Ascending aorta (tissue), 2 donors: ENCODE measurements at regions not wholly inside any gene's neighbourhood (a gene's known extent, or its start where the extent isn't known, plus 50 kb on each side); places are given as distances from the start of the nearest gene placed in this dataset.

Experiments used
- DNase-seq, 2 donors: peaks; one replicate each; pipeline ENCODE4 v3.0.0-alpha.2; 2019; ENCODE audit warnings: low spot score in 2 of 2
- H3K27ac ChIP-seq, 2 donors: fragments of 200-600 bp; sonication (generic); one replicate each; pipeline ENCODE4 v1.5.1; 2016 to 2017; ENCODE audit warnings: mild to moderate bottlenecking in 1 of 2
- H3K27me3 ChIP-seq: fragments of 200-600 bp; sonication (generic); one replicate; pipeline ENCODE4 v1.5.1; 2017
- H3K36me3 ChIP-seq, 2 donors: fragments of 200-600 bp; sonication (generic); one replicate each; pipeline ENCODE4 v1.5.1; 2016
- H3K4me1 ChIP-seq, 2 donors: fragments of 200-600 bp; sonication (generic); one replicate each; pipeline ENCODE4 v1.5.1; 2016 to 2017; ENCODE audit warnings: mild to moderate bottlenecking in 1 of 2
- H3K4me3 ChIP-seq, 2 donors: fragments of 200-600 bp; sonication (generic); one replicate each; pipeline ENCODE4 v1.5.1; 2016 to 2017; ENCODE audit warnings: mild to moderate bottlenecking in 1 of 2
- H3K9me3 ChIP-seq, 2 donors: fragments of 200-600 bp; sonication (generic); one replicate each; pipeline ENCODE4 v1.5.1; 2016
- intact Hi-C: fragments of 100-400 bp; cut with DNase I; formaldehyde crosslinking; loops from one replicate; pipeline ENCODE4 v1.15.1; 2023
- TF ChIP-seq, protein P1 (sequence below), 3 experiments: fragments of 200-600 bp in 2 of 3; fragments of 450-650 bp in 1 of 3; sonication (generic) in 2 of 3; IDR thresholded peaks; one replicate each; pipeline ENCODE4 v1.5.1; 2016 to 2019; ENCODE audit warnings: antibody characterized with exemption in 3 of 3, mild to moderate bottlenecking in 1 of 3, moderate library complexity in 1 of 3

DNA sequence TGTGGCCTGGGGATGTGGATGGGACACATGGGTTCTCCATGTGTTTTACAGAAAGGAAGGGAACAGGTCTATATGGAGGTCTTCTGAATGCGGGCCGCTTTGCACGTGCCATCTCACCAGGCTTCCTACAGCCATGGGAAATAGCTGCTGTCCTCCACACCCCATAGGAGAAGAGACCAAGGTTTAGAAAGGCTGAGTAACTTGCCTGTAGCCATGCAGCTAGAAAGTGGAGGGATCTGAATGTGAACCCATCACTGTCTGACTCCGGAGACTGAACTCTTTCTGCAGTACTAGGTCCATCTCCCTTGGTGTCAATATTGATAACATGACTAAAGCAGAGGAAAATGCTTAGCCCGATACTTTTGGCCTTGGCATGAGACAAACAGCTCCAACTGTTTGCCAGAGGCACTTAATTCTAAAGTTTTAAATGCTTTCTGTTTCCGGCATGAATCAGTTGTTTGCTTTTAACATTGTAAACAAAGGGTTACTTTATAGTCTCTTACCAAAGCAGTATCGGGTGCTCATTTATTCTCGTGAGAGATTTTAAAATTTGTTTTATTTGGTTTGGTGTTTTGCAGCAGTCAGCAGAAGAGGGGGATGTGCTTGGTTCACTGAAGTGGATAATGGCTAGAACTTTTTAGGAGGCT, 64.8 kb upstream of the LOXL4 start:
- DNase-seq, result no peak
- Histone ChIP-seq H3K27me3 (no peaks in the 10 kb centered on the region), H3K27ac (no peak overlapping the region), H3K4me1 (no peaks in the 10 kb centered on the region), H3K4me3 (no peak overlapping the region), H3K36me3 (no peaks in the 10 kb centered on the region), H3K9me3 (no peaks in the 10 kb centered on the region)
- TF ChIP-seq, protein P1, sequence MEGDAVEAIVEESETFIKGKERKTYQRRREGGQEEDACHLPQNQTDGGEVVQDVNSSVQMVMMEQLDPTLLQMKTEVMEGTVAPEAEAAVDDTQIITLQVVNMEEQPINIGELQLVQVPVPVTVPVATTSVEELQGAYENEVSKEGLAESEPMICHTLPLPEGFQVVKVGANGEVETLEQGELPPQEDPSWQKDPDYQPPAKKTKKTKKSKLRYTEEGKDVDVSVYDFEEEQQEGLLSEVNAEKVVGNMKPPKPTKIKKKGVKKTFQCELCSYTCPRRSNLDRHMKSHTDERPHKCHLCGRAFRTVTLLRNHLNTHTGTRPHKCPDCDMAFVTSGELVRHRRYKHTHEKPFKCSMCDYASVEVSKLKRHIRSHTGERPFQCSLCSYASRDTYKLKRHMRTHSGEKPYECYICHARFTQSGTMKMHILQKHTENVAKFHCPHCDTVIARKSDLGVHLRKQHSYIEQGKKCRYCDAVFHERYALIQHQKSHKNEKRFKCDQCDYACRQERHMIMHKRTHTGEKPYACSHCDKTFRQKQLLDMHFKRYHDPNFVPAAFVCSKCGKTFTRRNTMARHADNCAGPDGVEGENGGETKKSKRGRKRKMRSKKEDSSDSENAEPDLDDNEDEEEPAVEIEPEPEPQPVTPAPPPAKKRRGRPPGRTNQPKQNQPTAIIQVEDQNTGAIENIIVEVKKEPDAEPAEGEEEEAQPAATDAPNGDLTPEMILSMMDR (IDR thresholded peaks at IDR 0.05), result no peak
- intact Hi-C loops, result no loop called here

DNA sequence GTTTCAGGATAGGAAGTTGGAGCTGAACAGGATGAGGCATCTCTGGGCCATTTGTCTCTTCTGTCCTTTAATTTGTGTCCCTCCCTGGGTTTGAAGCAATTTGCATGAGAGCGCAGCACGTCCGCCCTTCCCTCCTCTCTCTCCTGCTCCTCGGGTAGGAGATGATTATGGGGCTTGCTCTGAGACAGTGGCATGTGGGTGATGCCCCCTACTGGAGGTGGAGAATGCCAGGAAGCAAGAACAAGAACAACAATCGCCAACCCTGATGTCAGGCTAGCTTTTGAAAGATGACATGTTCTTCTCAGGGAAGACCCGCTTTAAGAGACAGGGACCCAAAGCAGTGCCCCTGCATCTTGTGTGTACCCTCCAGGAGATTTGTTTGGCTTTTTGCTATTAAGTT, 63.9 kb upstream of the LOXL4 start:
- no peaks in the 10 kb centered on the region for H3K4me1 ChIP-seq
- H3K9me3 ChIP-seq, result no peaks in the 10 kb centered on the region
- no peak overlapping the region for H3K27ac ChIP-seq
- no peak overlapping the region for H3K4me3 ChIP-seq
- TF ChIP-seq, protein P1 (IDR thresholded peaks at IDR 0.05), result peak in 1 of 3 experiments; percentile 18
- H3K27me3 ChIP-seq, result no peaks in the 10 kb centered on the region
- no peak for DNase-seq
- no peaks in the 10 kb centered on the region for H3K36me3 ChIP-seq
- intact Hi-C loops, result no loop called here

GRCh38 chr10:98330987-98331386, 63.0 kb upstream of the LOXL4 start:
- no peak for DNase-seq
- no peaks in the 10 kb centered on the region for H3K4me1 ChIP-seq
- H3K27ac ChIP-seq, result no peak overlapping the region
- H3K36me3 ChIP-seq, result no peaks in the 10 kb centered on the region
- no peaks in the 10 kb centered on the region for H3K9me3 ChIP-seq
- H3K27me3 ChIP-seq, result no peaks in the 10 kb centered on the region
- H3K4me3 ChIP-seq, result no peak overlapping the region
- intact Hi-C loops, result no loop called here
- TF ChIP-seq, protein P1 (IDR thresholded peaks at IDR 0.05), result no peak

- TF ChIP-seq, protein P1 (IDR thresholded peaks at IDR 0.05), result no peak
- no peak for DNase-seq
- Histone ChIP-seq H3K36me3 (no peaks in the 10 kb centered on the region), H3K9me3 (no peaks in the 10 kb centered on the region), H3K4me1 (no peaks in the 10 kb centered on the region), H3K4me3 (no peak overlapping the region), H3K27ac (no peak overlapping the region), H3K27me3 (no peaks in the 10 kb centered on the region)
- intact Hi-C loops, result no loop called here
Observed at GRCh38 chr10:98328640-98329039, 60.6 kb upstream of the LOXL4 start.

DNA sequence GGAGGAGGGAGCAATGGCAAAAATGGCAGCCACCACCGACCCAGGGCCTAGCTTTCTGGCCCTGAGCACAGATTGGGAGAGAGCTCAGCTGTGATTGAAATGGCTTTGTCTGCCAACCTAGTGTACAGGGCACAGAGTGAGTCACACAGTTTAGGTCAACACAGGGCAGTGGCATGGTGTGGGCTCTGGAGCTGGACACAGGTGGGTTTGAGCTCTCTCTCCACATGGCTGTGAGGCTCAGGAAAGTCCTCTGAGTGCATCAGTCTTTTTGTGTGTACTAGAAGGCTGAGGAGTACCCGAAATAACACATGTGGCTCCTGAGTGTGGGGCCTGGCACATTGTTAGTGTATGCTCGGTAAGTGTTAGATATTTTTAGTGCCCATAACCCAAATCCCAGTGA, 60.2 kb upstream of the LOXL4 start:
- no peaks in the 10 kb centered on the region for H3K4me1 ChIP-seq
- no peak overlapping the region for H3K27ac ChIP-seq
- no peak for DNase-seq
- TF ChIP-seq, protein P1 (IDR thresholded peaks at IDR 0.05), result no peak
- no peaks in the 10 kb centered on the region for H3K27me3 ChIP-seq
- intact Hi-C loops, result no loop called here
- no peaks in the 10 kb centered on the region for H3K9me3 ChIP-seq
- no peak overlapping the region for H3K4me3 ChIP-seq
- no peaks in the 10 kb centered on the region for H3K36me3 ChIP-seq

DNA sequence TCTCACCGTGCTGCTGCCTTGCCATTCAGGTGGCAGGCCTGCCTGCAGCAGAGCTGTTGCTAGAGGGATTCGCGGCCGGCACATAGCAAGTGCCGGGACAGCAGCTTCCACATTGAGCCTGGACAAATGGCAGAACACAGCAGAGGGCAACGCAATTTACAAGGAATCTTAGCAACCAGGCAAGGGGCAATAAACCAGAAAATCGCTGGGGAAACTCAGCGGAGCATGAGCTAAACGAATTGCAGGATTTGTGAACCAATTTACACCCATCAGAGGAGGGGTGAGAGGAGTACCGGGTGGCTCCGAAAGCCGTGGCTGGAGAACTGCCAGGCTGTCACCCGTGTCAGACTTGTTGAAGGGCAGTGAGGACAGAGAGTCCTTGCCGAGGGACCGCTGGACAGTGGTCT, 58.6 kb upstream of the LOXL4 start:
- H3K27me3 ChIP-seq, result no peaks in the 10 kb centered on the region
- H3K27ac ChIP-seq, result no peak overlapping the region
- no peaks in the 10 kb centered on the region for H3K36me3 ChIP-seq
- TF ChIP-seq, protein P1 (IDR thresholded peaks at IDR 0.05), result no peak
- intact Hi-C loops, result no loop called here
- no peaks in the 10 kb centered on the region for H3K9me3 ChIP-seq
- peaks cover 0 to 3% of the 10 kb centered on the region in 2 donors for H3K4me1 ChIP-seq
- no peak overlapping the region for H3K4me3 ChIP-seq
- no peak for DNase-seq
